HG03060 (cell line): ENCODE measurements at regions not wholly inside any gene's neighbourhood (a gene's known extent, or its start where the extent isn't known, plus 50 kb on each side); places are given as distances from the start of the nearest gene placed in this dataset.

ENCODE experiments used
- ATAC-seq: cut with Tn5 transposase; IDR thresholded peaks from one replicate; pipeline ENCODE4 v1.9.1; 2021; ENCODE audit warnings: low read depth, moderate number of reproducible peaks; ENCODE audit not compliant: unreplicated experiment

DNA sequence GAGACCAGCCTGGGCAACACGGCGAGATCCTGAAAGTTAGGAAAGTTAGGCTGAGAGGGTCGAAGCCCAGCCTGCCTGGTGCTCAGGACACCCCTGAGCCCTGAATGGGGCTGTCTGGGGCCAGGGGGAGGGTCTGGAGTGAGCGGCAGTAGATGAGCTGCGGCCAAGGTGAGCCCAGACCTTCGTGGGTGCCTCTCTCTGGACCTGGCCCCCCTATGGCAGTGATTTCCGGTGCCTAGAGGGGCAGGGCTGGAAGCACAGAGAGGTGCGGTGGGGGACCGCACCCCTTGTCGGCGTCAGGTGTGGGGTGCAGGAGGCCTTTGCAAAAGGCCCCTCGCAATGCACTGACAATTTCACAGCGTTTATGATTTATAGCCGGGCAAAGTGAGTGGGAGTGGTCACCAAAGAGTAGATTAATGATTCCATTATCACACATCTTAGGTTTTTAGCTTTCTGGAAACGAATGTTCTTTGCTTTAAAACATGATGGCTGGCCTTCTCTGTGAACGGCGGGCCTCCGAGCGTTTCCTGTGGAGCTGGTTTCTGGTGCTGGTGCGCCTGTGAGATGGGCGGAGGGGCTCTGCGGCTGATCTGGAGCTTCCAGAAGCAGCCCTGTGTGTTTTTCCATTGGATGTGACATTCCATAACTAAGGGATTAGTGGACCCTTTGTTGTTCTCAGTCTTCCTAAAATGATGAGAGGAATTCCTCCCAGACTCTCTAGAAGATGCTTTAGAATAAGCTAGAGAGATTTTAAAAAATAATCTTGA lies 171.0 kb upstream of the ZNF32 start:
- no peak for ATAC-seq

DNA sequence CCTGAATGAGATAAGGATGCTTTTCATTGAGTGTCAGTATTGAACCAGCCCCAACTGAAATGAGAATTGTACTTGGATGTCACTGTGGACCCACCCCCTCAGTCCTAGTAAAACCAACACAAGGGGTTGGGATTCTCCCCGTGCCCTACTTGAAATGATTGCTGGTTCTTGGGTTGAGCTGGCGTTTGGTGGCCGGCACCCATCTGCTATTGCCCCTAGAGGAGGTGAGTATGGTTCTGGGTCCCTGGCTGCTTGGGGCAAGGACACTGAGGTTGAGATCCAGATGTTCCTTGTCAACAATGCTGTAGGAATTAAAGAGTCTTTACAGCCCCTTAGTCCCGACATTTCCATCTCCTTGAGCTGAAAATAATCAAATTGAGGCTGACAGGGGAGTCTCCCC lies 170.0 kb upstream of the ZNF32 start:
- no peak for ATAC-seq

DNA sequence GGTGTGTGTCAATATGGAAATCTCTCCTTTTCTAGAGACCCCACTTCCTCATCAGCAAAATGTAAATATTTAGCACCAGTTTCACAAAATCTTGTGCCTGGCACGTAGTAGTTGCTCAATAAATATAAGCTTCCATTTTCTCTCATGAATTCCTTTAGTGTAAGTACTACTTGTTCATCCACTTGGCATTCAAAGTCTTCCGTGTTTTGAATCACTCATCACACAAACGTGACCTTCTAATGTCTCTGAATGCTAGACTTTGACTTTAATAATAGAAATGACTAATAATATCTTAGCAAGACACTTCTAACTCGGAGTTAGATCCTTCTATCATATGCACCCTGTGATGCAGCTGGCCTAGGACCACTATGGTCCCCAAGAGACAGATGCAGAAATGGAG lies 168.7 kb upstream of the ZNF32 start:
- ATAC-seq = no peak

DNA sequence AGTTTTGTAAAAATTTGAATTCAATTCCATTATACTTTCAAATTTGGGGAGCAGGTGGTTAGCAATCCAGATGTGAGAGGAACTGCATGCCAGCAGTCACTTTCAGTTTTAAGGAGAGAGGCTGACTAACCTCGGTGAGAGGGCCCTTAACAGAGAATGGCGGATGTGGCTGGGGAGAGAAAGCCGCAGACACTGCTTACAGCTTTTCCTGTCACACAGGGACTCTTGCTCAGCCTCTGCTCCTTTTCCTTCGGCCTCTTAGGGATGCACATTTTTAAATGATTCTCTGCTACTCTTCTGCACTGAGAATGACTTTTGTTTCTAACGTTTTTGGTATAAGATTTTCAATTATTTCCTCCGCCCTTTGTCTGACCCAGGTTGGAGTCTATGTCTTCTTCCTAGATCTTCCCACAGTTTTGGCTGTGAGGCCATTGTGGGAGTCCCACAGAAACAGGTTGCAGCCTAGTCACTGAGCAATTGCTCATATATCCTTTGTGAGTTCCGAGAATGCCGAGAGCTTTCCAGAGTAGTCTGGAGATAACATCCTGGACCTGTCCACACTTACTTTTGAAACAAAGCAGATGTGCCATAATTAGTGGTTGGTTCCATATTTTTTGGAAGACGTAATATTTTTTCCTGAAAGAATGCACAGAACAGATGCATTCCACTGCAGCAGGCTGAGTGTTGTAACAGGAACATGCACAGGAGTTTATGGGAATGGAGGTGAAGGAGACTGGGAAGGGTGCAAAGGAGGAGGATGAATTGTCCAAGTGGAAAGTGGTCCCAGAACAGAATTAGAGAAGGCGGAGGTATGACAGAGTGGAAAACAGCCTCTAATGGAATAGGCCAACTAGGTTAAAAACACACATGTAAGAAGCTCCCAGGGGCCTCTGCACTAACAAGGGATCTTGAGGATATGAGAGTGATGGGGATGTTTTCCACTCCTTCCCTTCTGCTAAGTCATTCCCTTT lies 168.0 kb upstream of the ZNF32 start:
- ATAC-seq = peak; percentile 87

GRCh38 chr10:43815181-43815885 lies 166.7 kb upstream of the ZNF32 start:
- ATAC-seq = no peak

GRCh38 chr10:43814663-43815062 lies 166.0 kb upstream of the ZNF32 start:
- no peak for ATAC-seq

GRCh38 chr10:43811871-43812270 lies 163.2 kb upstream of the ZNF32 start:
- no peak for ATAC-seq

DNA sequence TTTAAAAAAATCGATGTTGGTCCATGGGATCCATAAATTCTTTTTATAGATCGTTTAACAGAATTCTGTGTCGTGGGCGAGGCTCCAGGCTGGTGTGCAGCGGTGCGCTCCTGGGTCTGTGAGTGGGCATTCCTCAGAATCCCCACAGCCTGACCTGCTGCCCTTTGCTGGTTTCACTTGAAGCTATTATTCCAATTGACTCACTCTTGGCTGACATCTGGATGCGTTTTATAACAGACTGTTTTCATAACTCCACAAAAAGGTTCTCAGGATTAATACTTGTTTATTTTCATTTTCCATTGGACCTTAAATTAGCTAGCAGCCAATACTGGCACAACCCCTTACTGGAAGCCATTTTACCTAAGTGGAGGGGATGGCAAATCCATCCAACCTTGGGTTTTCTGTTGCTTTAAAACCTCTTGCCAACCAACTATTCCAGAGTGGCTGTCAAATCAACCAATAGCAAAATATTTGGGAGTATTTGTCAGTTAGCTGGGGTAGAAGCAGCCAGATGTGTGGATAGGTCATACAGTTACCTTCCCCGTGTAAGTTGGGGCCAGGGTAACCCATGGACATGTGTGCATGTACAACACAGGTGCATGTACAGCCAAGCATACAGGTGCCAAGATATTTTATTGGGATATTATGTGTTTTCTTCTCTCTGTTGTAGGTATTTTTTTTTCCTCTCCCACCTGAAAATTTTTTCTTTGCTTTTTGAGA lies 160.7 kb upstream of the ZNF32 start:
- ATAC-seq = no peak

DNA sequence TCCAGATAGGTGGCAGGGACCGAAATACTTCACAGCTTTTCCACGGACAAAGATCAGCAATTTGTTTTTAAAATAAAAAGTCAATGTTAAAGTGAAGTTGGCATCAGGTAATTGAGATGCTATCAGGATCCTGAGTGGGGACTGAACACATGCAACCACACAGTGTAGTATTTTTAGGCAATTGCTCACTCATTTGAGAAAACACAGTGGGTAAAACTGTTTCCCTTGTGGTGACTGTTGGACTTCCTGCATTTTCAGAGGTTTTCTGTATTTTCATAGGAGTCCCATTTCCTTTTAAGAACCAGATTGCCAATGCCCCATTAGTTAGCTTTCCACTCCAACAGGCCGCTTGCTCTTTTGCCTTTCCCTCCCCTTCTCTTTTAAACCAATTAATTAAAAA lies 159.5 kb upstream of the ZNF32 start:
- ATAC-seq = no peak

GRCh38 chr10:43806831-43807640 lies 158.4 kb upstream of the ZNF32 start:
- ATAC-seq = no peak

DNA sequence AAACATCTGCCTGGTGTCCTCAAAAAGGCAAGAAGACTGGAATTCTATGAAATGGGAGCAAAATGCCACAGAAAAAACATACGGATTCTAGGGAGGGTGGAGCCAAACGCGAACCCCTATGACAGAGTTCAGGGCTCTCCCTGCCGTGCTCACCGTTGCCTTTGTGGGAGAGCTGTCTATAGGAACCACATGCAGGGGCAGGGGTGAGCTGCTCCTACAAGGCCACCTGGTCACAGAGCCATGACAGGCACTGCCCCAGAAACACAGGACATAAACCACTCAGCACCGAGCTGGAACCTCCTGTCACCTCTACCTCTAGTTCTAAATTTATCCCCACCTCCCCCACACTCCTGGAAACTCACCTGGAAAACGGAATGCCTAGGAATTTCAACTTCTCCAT lies 155.1 kb upstream of the ZNF32 start:
- no peak for ATAC-seq

DNA sequence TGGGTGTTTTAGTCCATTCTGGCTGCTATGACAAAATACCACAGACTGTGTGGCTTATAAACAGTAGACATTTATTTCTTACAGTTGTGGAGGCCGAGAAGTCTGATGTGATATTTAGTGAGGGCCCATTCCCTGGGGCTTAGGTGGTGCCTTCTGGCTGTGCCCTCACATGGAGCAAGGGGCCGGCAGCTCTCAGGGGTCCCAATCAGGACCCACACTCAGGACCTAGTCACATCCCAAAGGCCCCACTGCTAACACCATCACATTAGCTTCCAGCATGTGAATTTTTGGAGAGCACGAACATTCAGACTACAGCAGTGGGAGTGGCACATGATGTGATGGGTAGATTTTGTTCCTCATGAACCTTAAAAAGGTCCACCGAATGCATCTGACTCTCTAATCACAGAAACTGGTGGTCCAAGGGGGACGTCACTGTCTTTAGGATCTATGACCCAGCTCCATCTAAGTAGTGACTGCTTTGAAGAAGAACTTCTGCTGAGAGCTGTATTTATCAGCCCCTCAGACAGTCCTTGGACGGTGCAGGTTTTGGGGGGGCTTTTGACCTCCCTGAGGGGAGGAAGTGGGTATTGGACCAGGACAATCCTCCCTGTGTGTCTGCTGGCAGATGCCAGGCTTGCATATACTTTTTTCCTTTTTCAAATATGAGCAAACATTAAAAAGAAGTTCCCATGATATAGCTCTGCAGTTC lies 154.5 kb upstream of the ZNF32 start:
- ATAC-seq = no peak

DNA sequence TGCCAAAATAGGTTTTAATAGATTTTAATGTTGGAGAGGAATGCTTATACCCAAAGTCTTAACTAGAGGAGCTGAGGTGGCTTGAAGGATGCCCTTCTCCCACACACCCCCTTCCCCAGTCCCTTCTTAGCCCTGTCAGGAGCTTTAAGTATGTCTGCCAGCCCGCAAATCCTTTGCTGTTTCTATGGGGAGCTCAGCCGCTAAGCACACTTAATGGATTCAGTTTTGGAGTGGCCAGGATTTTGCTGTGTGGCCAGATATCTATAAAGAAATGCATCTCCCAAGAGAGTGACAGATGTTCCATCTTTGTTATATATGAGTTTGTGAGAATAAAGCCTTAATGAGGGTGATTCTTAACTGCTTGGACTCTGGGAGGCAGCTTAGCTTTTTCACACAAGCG lies 152.9 kb upstream of the ZNF32 start:
- no peak for ATAC-seq

GRCh38 chr10:43801140-43801539 lies 152.5 kb upstream of the ZNF32 start:
- no peak for ATAC-seq

DNA sequence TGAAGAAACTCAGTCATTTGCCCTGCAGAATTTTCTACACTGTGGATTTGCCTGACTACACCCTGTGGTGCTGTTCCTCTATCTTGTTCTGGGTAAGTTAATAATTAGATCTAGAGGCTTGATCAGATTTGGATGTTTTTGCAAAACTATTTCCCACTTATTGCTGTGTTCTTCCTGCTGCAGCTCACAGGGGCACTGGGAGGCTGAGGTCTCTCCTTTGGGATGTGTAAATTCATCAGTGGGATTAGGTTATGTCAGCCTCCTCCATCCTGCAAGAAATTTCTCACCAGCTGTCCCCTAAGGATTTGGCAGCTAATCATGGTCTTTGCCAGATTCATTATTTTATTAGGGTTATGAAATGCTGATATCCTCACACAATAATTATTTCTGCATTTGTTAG lies 148.1 kb upstream of the ZNF32 start:
- ATAC-seq = no peak

- no peak for ATAC-seq
Measured at GRCh38 chr10:43795639-43796038, 147.0 kb upstream of the ZNF32 start.

DNA sequence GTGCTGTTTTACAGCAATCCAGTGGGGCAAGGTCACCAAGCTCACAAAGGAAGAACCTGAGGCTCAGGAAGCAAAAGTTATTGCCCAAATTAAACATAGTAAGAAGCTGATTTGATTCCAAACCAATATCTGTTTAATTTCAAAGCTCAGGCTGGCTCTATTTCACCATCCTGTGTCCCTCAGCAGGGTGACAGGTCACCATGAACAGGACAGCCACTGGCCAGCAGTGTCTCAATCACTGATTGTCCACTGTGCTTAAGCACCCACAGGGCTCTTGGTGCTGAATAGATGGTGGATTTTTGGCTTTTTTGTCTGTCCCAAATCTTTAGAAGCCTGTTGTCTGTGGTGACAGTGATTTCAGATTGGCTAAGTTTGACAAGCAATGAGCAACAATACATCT lies 146.4 kb upstream of the ZNF32 start:
- no peak for ATAC-seq

- no peak for ATAC-seq
Measured at GRCh38 chr10:43794181-43794815, 145.6 kb upstream of the ZNF32 start.

- no peak for ATAC-seq
Measured at GRCh38 chr10:43793704-43794103, 145.0 kb upstream of the ZNF32 start.
